ENCODE measurements at regions not wholly inside any gene's neighbourhood (a gene's known extent, or its start where the extent isn't known, plus 50 kb on each side); places are given as distances from the start of the nearest gene placed in this dataset.
"Not testable (repeated sequence)": the region's sequence is repeated elsewhere in the genome, so short reads cannot be mapped to it uniquely, and the experiment has no call there.

- H3K27me3 Mint-ChIP-seq; H3K9me3 Mint-ChIP-seq; H3K4me1 Mint-ChIP-seq; DNase-seq; H3K27ac Mint-ChIP-seq; intact Hi-C loops (cut with micrococcal nuclease); H3K36me3 Mint-ChIP-seq (ENCODE audit: low read depth); H3K4me3 Mint-ChIP-seq: not testable (repeated sequence)
These were observed 103.7 kb upstream of the GBE1 start for GRCh38 chr3:81865164-81865563.

GRCh38 chr3:81864272-81864671, 102.8 kb upstream of the GBE1 start:
- Mint-ChIP-seq H3K4me3 (no peak overlapping the region), H3K36me3 (ENCODE audit: low read depth) (no peaks in the 10 kb centered on the region), H3K4me1 (no peaks in the 10 kb centered on the region), H3K9me3 (no peaks in the 10 kb centered on the region), H3K27me3 (no peaks in the 10 kb centered on the region), H3K27ac (no peak overlapping the region)
- intact Hi-C loops (cut with micrococcal nuclease): no loop called here
- DNase-seq: no peak

GRCh38 chr3:81863756-81864155, 102.3 kb upstream of the GBE1 start:
- intact Hi-C loops (cut with micrococcal nuclease): no loop called here
- no peak for DNase-seq
- Mint-ChIP-seq H3K27me3 (no peaks in the 10 kb centered on the region), H3K4me3 (no peak overlapping the region), H3K4me1 (no peaks in the 10 kb centered on the region), H3K27ac (no peak overlapping the region), H3K9me3 (no peaks in the 10 kb centered on the region), H3K36me3 (ENCODE audit: low read depth) (no peaks in the 10 kb centered on the region)

- intact Hi-C loops (cut with micrococcal nuclease): no loop called here
- Mint-ChIP-seq H3K4me1 (no peaks in the 10 kb centered on the region), H3K27ac (no peak overlapping the region), H3K36me3 (ENCODE audit: low read depth) (no peaks in the 10 kb centered on the region), H3K4me3 (no peak overlapping the region), H3K9me3 (no peaks in the 10 kb centered on the region), H3K27me3 (no peaks in the 10 kb centered on the region)
- DNase-seq: no peak
These were observed 100.1 kb upstream of the GBE1 start for GRCh38 chr3:81861593-81861992.

- Mint-ChIP-seq H3K4me1 (no peaks in the 10 kb centered on the region), H3K4me3 (no peak overlapping the region), H3K36me3 (ENCODE audit: low read depth) (no peaks in the 10 kb centered on the region), H3K27ac (no peak overlapping the region), H3K27me3 (no peaks in the 10 kb centered on the region), H3K9me3 (no peaks in the 10 kb centered on the region)
- no peak for DNase-seq
- intact Hi-C loops (cut with micrococcal nuclease): no loop called here
These were observed 98.1 kb upstream of the GBE1 start for GRCh38 chr3:81859524-81859923.

GRCh38 chr3:81853431-81853830, 92.0 kb upstream of the GBE1 start:
- Mint-ChIP-seq H3K9me3 (no peaks in the 10 kb centered on the region), H3K4me1 (no peaks in the 10 kb centered on the region), H3K27me3 (no peaks in the 10 kb centered on the region), H3K36me3 (ENCODE audit: low read depth) (no peaks in the 10 kb centered on the region), H3K4me3 (no peak overlapping the region), H3K27ac (no peak overlapping the region)
- no peak for DNase-seq
- intact Hi-C loops (cut with micrococcal nuclease): no loop called here

GRCh38 chr3:81851176-81851575, 89.7 kb upstream of the GBE1 start:
- intact Hi-C loops (cut with micrococcal nuclease): no loop called here
- Mint-ChIP-seq H3K4me1 (no peaks in the 10 kb centered on the region), H3K36me3 (ENCODE audit: low read depth) (no peaks in the 10 kb centered on the region), H3K27me3 (no peaks in the 10 kb centered on the region), H3K4me3 (no peak overlapping the region), H3K9me3 (no peaks in the 10 kb centered on the region), H3K27ac (no peak overlapping the region)
- no peak for DNase-seq

GRCh38 chr3:81846988-81847387, 85.5 kb upstream of the GBE1 start:
- no peaks in the 10 kb centered on the region for H3K9me3 Mint-ChIP-seq
- no peaks in the 10 kb centered on the region for H3K27me3 Mint-ChIP-seq

GRCh38 chr3:81841540-81841939, 80.1 kb upstream of the GBE1 start:
- Mint-ChIP-seq H3K36me3 (ENCODE audit: low read depth) (no peaks in the 10 kb centered on the region), H3K4me3 (no peak overlapping the region), H3K27me3 (peaks cover 5% of the 10 kb centered on the region), H3K4me1 (peaks cover 1% of the 10 kb centered on the region), H3K9me3 (no peaks in the 10 kb centered on the region), H3K27ac (no peak overlapping the region)
- intact Hi-C loops (cut with micrococcal nuclease): no loop called here
- no peak for DNase-seq

More at GRCh38 chr3:81846988-81847387, 85.5 kb upstream of the GBE1 start:
- Mint-ChIP-seq H3K4me3 (no peak overlapping the region), H3K4me1 (no peaks in the 10 kb centered on the region), H3K27ac (no peak overlapping the region), H3K36me3 (ENCODE audit: low read depth) (no peaks in the 10 kb centered on the region)
- intact Hi-C loops (cut with micrococcal nuclease): no loop called here
- no peak for DNase-seq

- peaks cover 5% of the 10 kb centered on the region for H3K27me3 Mint-ChIP-seq
- intact Hi-C loops (cut with micrococcal nuclease): no loop called here
- H3K4me3 Mint-ChIP-seq: no peak overlapping the region
These were observed 78.2 kb upstream of the GBE1 start for GRCh38 chr3:81839504-81840094.

GRCh38 chr3:81838457-81838856, 77.0 kb upstream of the GBE1 start:
- H3K27me3 Mint-ChIP-seq: peaks cover 5% of the 10 kb centered on the region
- peaks cover 1% of the 10 kb centered on the region for H3K4me1 Mint-ChIP-seq
- no peak overlapping the region for H3K27ac Mint-ChIP-seq
- no peaks in the 10 kb centered on the region for H3K9me3 Mint-ChIP-seq
- intact Hi-C loops (cut with micrococcal nuclease): no loop called here
- DNase-seq: no peak
- no peaks in the 10 kb centered on the region for H3K36me3 Mint-ChIP-seq (ENCODE audit: low read depth)
- H3K4me3 Mint-ChIP-seq: no peak overlapping the region

More at GRCh38 chr3:81839504-81840094, 78.2 kb upstream of the GBE1 start:
- Mint-ChIP-seq H3K27ac (no peak overlapping the region), H3K9me3 (no peaks in the 10 kb centered on the region), H3K4me1 (peaks cover 1% of the 10 kb centered on the region), H3K36me3 (ENCODE audit: low read depth) (no peaks in the 10 kb centered on the region)
- no peak for DNase-seq

GRCh38 chr3:81837071-81837593, 75.7 kb upstream of the GBE1 start:
- Mint-ChIP-seq H3K4me3 (no peak overlapping the region), H3K27ac (no peak overlapping the region), H3K36me3 (ENCODE audit: low read depth) (no peaks in the 10 kb centered on the region), H3K4me1 (peaks cover 1% of the 10 kb centered on the region), H3K9me3 (no peaks in the 10 kb centered on the region), H3K27me3 (peaks cover 5% of the 10 kb centered on the region)
- no peak for DNase-seq
- intact Hi-C loops (cut with micrococcal nuclease): no loop called here

GRCh38 chr3:81829937-81830336, 68.5 kb upstream of the GBE1 start:
- DNase-seq: no peak
- H3K27me3 Mint-ChIP-seq: peaks cover 3% of the 10 kb centered on the region
- no peak overlapping the region for H3K27ac Mint-ChIP-seq
- H3K4me1 Mint-ChIP-seq: no peaks in the 10 kb centered on the region
- intact Hi-C loops (cut with micrococcal nuclease): no loop called here
- H3K4me3 Mint-ChIP-seq: no peak overlapping the region
- no peaks in the 10 kb centered on the region for H3K36me3 Mint-ChIP-seq (ENCODE audit: low read depth)
- H3K9me3 Mint-ChIP-seq: no peaks in the 10 kb centered on the region

- DNase-seq; intact Hi-C loops (cut with micrococcal nuclease); H3K4me3 Mint-ChIP-seq; H3K27me3 Mint-ChIP-seq; H3K36me3 Mint-ChIP-seq (ENCODE audit: low read depth); H3K9me3 Mint-ChIP-seq; H3K27ac Mint-ChIP-seq; H3K4me1 Mint-ChIP-seq: not testable (repeated sequence)
These were observed 67.8 kb upstream of the GBE1 start for GRCh38 chr3:81829272-81829671.

GRCh38 chr3:81823882-81824395, 62.5 kb upstream of the GBE1 start:
- H3K4me1 Mint-ChIP-seq: no peaks in the 10 kb centered on the region
- H3K27me3 Mint-ChIP-seq: peaks cover 5% of the 10 kb centered on the region
- DNase-seq: no peak
- no peak overlapping the region for H3K27ac Mint-ChIP-seq
- no peak overlapping the region for H3K4me3 Mint-ChIP-seq
- H3K36me3 Mint-ChIP-seq (ENCODE audit: low read depth): no peaks in the 10 kb centered on the region
- intact Hi-C loops (cut with micrococcal nuclease): no loop called here
- H3K9me3 Mint-ChIP-seq: no peaks in the 10 kb centered on the region
